Esophagus squamous epithelium (tissue), 4 donors: ENCODE measurements at regions not wholly inside any gene's neighbourhood (a gene's known extent, or its start where the extent isn't known, plus 50 kb on each side); places are given as distances from the start of the nearest gene placed in this dataset.

ENCODE experiments used
- POLR2A ChIP-seq, 4 donors: fragments of 450-650 bp; IDR thresholded peaks; one replicate each; pipeline ENCODE4 v1.6.1; 2017; ENCODE audit warnings: antibody characterized with exemption in 4 of 4, mild to moderate bottlenecking in 4 of 4, moderate library complexity in 3 of 4
- TF ChIP-seq, protein P1 (sequence below), 6 experiments: fragments of 450-650 bp in 4 of 6; fragments of 200-600 bp in 2 of 6; sonication (generic) in 2 of 6; IDR thresholded peaks; one replicate each; pipeline ENCODE4 v1.5.1; 2016 to 2019; ENCODE audit warnings: antibody characterized with exemption in 6 of 6, mild to moderate bottlenecking in 4 of 6, moderate library complexity in 4 of 6

GRCh38 chr5:5666076-5666365 is 243.5 kb downstream of the ICE1 start:
- TF ChIP-seq, protein P1, sequence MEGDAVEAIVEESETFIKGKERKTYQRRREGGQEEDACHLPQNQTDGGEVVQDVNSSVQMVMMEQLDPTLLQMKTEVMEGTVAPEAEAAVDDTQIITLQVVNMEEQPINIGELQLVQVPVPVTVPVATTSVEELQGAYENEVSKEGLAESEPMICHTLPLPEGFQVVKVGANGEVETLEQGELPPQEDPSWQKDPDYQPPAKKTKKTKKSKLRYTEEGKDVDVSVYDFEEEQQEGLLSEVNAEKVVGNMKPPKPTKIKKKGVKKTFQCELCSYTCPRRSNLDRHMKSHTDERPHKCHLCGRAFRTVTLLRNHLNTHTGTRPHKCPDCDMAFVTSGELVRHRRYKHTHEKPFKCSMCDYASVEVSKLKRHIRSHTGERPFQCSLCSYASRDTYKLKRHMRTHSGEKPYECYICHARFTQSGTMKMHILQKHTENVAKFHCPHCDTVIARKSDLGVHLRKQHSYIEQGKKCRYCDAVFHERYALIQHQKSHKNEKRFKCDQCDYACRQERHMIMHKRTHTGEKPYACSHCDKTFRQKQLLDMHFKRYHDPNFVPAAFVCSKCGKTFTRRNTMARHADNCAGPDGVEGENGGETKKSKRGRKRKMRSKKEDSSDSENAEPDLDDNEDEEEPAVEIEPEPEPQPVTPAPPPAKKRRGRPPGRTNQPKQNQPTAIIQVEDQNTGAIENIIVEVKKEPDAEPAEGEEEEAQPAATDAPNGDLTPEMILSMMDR (IDR thresholded peaks at IDR 0.05) = no peak
- TF ChIP-seq POLR2A (IDR thresholded peaks at IDR 0.05) = no peak
